GM18505 (cell line): ENCODE measurements at regions not wholly inside any gene's neighbourhood (a gene's known extent, or its start where the extent isn't known, plus 50 kb on each side); places are given as distances from the start of the nearest gene placed in this dataset.
"Not testable (repeated sequence)": the region's sequence is repeated elsewhere in the genome, so short reads cannot be mapped to it uniquely, and the experiment has no call there.

ENCODE experiments used
- ATAC-seq: cut with Tn5 transposase; IDR thresholded peaks from one replicate; pipeline ENCODE4 v1.9.1; 2021; ENCODE audit not compliant: unreplicated experiment
- POLR2A ChIP-seq: IDR thresholded peaks from 4 replicates; pipeline ENCODE4 v1.6.1; 2011; ENCODE audit warnings: borderline replicate concordance; ENCODE audit not compliant: insufficient read depth, insufficient read length; ENCODE audit errors: extremely low read depth

DNA sequence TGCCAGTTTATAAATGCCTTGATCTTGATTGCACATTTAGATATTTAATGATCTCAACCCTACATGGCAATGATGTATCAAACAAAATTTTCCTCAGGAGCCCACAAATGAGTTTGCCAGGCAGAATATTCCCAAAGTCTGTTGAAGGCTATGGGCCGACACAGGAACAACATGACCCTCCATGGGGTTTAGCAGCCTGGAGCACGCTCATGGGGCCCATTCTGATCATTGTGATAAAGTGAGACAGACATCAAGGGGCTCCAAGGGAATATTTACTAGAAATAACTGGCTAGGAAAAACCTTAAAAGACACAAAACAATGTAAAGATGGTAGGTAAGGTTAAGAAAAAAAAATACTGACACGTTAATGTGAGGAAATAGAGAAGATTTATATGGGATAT, 485.4 kb downstream of the PLCL1 start:
- TF ChIP-seq POLR2A, result no peak
- no peak for ATAC-seq

- ATAC-seq, result no peak
- TF ChIP-seq POLR2A, result no peak
These were observed 483.3 kb downstream of the PLCL1 start for GRCh38 chr2:198287706-198288105.

DNA sequence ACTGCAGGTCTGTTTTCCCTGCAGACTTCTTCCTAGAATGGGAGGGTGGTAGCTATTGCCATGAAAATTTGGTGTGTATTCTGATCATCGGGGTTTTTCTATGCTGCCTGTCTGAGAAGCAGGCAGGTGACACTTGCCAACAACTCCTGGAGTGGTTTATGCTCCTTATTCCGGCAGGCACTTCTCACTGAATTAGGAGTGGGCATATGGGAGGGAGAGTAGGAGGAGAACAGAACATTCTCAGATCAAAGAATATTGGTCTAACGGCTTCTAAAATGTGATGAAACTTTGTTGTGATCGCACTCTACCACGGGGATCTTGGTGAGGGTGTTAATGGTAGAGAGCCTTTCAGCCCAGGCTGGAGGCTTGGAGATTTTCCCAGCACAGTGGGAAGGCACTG, 480.8 kb downstream of the PLCL1 start:
- no peak for ATAC-seq
- no peak for TF ChIP-seq POLR2A

DNA sequence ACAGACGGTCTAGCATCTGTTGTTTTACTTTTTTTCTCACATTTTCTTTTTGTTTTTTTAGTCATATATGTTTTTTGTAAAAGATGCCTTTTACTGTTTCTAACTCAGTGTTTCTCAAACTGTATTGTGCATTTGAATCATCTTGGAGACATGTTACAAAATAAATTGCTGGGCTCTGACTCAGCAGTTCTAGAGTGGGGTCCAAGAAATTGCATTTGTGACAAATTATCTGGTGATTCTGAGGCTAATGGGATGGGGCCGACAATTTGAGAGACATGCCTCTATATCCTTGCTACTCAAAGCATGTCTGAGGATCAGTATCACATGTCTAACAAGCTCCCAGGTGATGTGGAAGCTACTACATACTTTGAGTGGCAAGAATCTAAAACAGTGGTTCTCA, 478.8 kb downstream of the PLCL1 start:
- no peak for ATAC-seq
- TF ChIP-seq POLR2A, result no peak

GRCh38 chr2:198282061-198282460, 477.7 kb downstream of the PLCL1 start:
- ATAC-seq, result no peak
- TF ChIP-seq POLR2A, result no peak

DNA sequence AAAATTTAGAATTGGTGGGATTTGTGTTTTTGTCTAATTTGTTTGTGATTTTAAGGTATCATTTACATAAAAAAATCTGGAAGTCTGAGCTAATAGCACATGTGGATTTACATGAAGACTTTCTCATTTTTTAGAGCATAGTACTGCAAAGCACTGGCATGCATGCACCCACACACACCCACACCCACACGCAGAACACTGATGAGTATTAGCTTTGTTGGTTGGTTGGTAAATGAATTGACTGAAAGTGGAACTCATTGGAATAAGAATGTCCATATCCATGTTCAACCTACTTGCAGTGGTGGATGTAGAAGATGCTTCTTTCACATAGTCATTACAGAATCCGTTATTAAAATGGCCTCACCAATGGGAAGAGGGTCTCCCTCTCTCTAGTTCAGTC, 475.8 kb downstream of the PLCL1 start:
- no peak for ATAC-seq
- no peak for TF ChIP-seq POLR2A

GRCh38 chr2:198279026-198279425, 474.6 kb downstream of the PLCL1 start:
- no peak for TF ChIP-seq POLR2A
- ATAC-seq, result no peak

- no peak for ATAC-seq
- no peak for TF ChIP-seq POLR2A
These were observed 472.8 kb downstream of the PLCL1 start for GRCh38 chr2:198277181-198277580.

GRCh38 chr2:198273660-198274059, 469.3 kb downstream of the PLCL1 start:
- ATAC-seq, result no peak

GRCh38 chr2:198270157-198270556, 465.8 kb downstream of the PLCL1 start:
- ATAC-seq, result not testable (repeated sequence)

More at GRCh38 chr2:198273660-198274059, 469.3 kb downstream of the PLCL1 start:
- no peak for TF ChIP-seq POLR2A

DNA sequence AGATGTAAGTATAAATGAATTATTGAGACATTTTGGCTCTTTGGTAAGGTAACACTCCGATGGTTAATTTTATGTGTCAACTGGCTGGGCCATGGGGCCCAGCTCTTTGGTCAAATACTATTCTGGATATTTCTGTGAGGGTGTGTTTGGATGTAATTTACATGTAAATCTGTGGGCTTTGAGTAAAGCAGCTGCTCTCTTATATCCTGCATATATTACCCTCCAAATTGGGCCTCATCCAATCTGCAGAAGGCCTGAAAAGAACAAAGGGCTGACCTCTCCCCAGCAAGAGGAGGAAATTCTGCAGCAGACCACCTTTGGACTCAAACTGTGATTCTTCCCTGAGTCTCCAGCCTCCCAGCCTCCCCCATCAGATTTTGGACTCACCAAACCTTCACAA, 464.1 kb downstream of the PLCL1 start:
- TF ChIP-seq POLR2A, result no peak
- ATAC-seq, result no peak

GRCh38 chr2:198259496-198259895, 455.1 kb downstream of the PLCL1 start:
- ATAC-seq, result no peak
- no peak for TF ChIP-seq POLR2A

- ATAC-seq, result no peak
- no peak for TF ChIP-seq POLR2A
These were observed 450.2 kb downstream of the PLCL1 start for GRCh38 chr2:198254536-198255090.

DNA sequence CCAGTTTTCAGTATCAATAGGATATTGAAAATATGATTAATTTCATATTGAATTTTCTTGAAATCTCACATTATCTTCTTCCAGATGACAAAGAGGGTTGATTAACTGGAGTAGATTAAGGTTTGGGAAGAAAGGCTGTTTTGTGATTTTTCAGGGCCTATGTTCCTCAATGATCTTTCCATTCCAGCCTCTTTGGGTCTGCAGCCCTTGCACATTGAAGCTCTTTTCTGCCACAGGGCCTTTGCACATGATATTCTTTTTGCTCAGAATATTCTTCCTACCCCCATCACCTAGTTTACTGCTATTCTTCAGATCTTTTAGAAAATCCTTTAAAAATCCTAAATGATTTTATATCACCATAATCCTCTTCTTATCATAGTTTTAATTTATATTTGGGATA, 449.6 kb downstream of the PLCL1 start:
- TF ChIP-seq POLR2A, result no peak
- ATAC-seq, result no peak

GRCh38 chr2:198252472-198252871, 448.1 kb downstream of the PLCL1 start:
- no peak for ATAC-seq
- TF ChIP-seq POLR2A, result no peak
